ENCODE measurements at regions not wholly inside any gene's neighbourhood (a gene's known extent, or its start where the extent isn't known, plus 50 kb on each side); places are given as distances from the start of the nearest gene placed in this dataset.

- H3K4me3 ChIP-seq: no peak overlapping the region
- no peaks in the 10 kb centered on the region for H3K36me3 ChIP-seq
- intact Hi-C loops (cut with DNase I): no loop called here
- H3K27me3 ChIP-seq: no peaks in the 10 kb centered on the region
- no peaks in the 10 kb centered on the region for H3K9me3 ChIP-seq
- H3K4me1 ChIP-seq: peaks cover 7% of the 10 kb centered on the region
- DNase-seq (ENCODE audit: extremely low spot score in 2 of 2): no peak
- no peak overlapping the region for H3K27ac ChIP-seq
- no peak for TF ChIP-seq CTCF (IDR thresholded peaks at IDR 0.05)
- no peak for TF ChIP-seq POLR2A (IDR thresholded peaks at IDR 0.05)
- TF ChIP-seq POLR2AphosphoS5 (IDR thresholded peaks at IDR 0.05; ENCODE audit: insufficient read depth in 1 of 2, low read depth in 1 of 2): no peak
These were observed 154.2 kb downstream of the DYRK2 start for GRCh38 chr12:67802731-67803130.

- Histone ChIP-seq H3K4me3 (no peak overlapping the region), H3K4me1 (peaks cover 7% of the 10 kb centered on the region), H3K27ac (no peak overlapping the region), H3K9me3 (no peaks in the 10 kb centered on the region), H3K27me3 (no peaks in the 10 kb centered on the region), H3K36me3 (no peaks in the 10 kb centered on the region)
- no peak for DNase-seq (ENCODE audit: extremely low spot score in 2 of 2)
- intact Hi-C loops (cut with DNase I): no loop called here
- no peak for TF ChIP-seq POLR2AphosphoS5 (IDR thresholded peaks at IDR 0.05; ENCODE audit: insufficient read depth in 1 of 2, low read depth in 1 of 2)
- TF ChIP-seq CTCF (IDR thresholded peaks at IDR 0.05): no peak
- no peak for TF ChIP-seq POLR2A (IDR thresholded peaks at IDR 0.05)
These were observed 154.9 kb downstream of the DYRK2 start for GRCh38 chr12:67803278-67803993.

- intact Hi-C loops (cut with DNase I): no loop called here
- H3K4me3 ChIP-seq: no peak overlapping the region
- no peak overlapping the region for H3K27ac ChIP-seq
- peaks cover under 1% of the 10 kb centered on the region for H3K4me1 ChIP-seq
- no peak for DNase-seq (ENCODE audit: extremely low spot score in 2 of 2)
- TF ChIP-seq CTCF (IDR thresholded peaks at IDR 0.05) (no peak), POLR2AphosphoS5 (IDR thresholded peaks at IDR 0.05; ENCODE audit: insufficient read depth in 1 of 2, low read depth in 1 of 2) (no peak), POLR2A (IDR thresholded peaks at IDR 0.05) (no peak)
- H3K9me3 ChIP-seq: no peaks in the 10 kb centered on the region
- H3K27me3 ChIP-seq: no peaks in the 10 kb centered on the region
- no peaks in the 10 kb centered on the region for H3K36me3 ChIP-seq
These were observed 155.6 kb downstream of the DYRK2 start for GRCh38 chr12:67804168-67804567.

GRCh38 chr12:67807814-67808213 lies 159.3 kb downstream of the DYRK2 start:
- Histone ChIP-seq H3K27ac (no peak overlapping the region), H3K9me3 (no peaks in the 10 kb centered on the region), H3K4me1 (no peaks in the 10 kb centered on the region), H3K4me3 (no peak overlapping the region), H3K27me3 (no peaks in the 10 kb centered on the region), H3K36me3 (no peaks in the 10 kb centered on the region)
- TF ChIP-seq POLR2AphosphoS5 (IDR thresholded peaks at IDR 0.05; ENCODE audit: insufficient read depth in 1 of 2, low read depth in 1 of 2): peak in 1 of 2 donors; percentile 28
- TF ChIP-seq POLR2A (IDR thresholded peaks at IDR 0.05): no peak
- intact Hi-C loops (cut with DNase I): no loop called here
- DNase-seq (ENCODE audit: extremely low spot score in 2 of 2): no peak

GRCh38 chr12:67810166-67810565 lies 161.6 kb downstream of the DYRK2 start:
- TF ChIP-seq POLR2A (IDR thresholded peaks at IDR 0.05) (no peak), CTCF (IDR thresholded peaks at IDR 0.05) (no peak), POLR2AphosphoS5 (IDR thresholded peaks at IDR 0.05; ENCODE audit: insufficient read depth in 1 of 2, low read depth in 1 of 2) (no peak)
- H3K9me3 ChIP-seq: no peaks in the 10 kb centered on the region
- no peaks in the 10 kb centered on the region for H3K36me3 ChIP-seq
- DNase-seq (ENCODE audit: extremely low spot score in 2 of 2): no peak
- no peaks in the 10 kb centered on the region for H3K4me1 ChIP-seq
- intact Hi-C loops (cut with DNase I): no loop called here
- H3K27ac ChIP-seq: no peak overlapping the region
- no peaks in the 10 kb centered on the region for H3K27me3 ChIP-seq
- no peak overlapping the region for H3K4me3 ChIP-seq
